ENCODE measurements at regions not wholly inside any gene's neighbourhood (a gene's known extent, or its start where the extent isn't known, plus 50 kb on each side); places are given as distances from the start of the nearest gene placed in this dataset.
"Not testable (repeated sequence)": the region's sequence is repeated elsewhere in the genome, so short reads cannot be mapped to it uniquely, and the experiment has no call there.

DNA sequence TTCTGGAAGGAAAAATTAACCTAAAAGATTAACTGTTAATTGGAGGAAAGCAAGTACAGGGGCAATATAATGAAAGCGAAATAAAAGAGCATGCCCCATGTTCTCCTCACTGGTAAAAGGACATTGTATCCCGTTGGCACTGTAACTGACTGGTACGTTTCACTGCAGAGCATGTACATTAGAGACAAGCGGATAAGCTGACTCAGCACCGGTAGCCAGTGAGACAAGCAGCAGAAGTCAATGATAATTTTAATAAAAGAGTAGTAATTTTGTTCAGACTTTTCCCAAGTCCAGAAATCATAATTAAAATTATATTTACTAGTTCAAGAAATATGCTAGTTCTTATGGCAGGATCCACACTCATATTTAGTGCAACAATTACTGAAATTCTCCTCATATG is 161.5 kb upstream of the VWC2 start (continued):
- TF ChIP-seq, protein P1, sequence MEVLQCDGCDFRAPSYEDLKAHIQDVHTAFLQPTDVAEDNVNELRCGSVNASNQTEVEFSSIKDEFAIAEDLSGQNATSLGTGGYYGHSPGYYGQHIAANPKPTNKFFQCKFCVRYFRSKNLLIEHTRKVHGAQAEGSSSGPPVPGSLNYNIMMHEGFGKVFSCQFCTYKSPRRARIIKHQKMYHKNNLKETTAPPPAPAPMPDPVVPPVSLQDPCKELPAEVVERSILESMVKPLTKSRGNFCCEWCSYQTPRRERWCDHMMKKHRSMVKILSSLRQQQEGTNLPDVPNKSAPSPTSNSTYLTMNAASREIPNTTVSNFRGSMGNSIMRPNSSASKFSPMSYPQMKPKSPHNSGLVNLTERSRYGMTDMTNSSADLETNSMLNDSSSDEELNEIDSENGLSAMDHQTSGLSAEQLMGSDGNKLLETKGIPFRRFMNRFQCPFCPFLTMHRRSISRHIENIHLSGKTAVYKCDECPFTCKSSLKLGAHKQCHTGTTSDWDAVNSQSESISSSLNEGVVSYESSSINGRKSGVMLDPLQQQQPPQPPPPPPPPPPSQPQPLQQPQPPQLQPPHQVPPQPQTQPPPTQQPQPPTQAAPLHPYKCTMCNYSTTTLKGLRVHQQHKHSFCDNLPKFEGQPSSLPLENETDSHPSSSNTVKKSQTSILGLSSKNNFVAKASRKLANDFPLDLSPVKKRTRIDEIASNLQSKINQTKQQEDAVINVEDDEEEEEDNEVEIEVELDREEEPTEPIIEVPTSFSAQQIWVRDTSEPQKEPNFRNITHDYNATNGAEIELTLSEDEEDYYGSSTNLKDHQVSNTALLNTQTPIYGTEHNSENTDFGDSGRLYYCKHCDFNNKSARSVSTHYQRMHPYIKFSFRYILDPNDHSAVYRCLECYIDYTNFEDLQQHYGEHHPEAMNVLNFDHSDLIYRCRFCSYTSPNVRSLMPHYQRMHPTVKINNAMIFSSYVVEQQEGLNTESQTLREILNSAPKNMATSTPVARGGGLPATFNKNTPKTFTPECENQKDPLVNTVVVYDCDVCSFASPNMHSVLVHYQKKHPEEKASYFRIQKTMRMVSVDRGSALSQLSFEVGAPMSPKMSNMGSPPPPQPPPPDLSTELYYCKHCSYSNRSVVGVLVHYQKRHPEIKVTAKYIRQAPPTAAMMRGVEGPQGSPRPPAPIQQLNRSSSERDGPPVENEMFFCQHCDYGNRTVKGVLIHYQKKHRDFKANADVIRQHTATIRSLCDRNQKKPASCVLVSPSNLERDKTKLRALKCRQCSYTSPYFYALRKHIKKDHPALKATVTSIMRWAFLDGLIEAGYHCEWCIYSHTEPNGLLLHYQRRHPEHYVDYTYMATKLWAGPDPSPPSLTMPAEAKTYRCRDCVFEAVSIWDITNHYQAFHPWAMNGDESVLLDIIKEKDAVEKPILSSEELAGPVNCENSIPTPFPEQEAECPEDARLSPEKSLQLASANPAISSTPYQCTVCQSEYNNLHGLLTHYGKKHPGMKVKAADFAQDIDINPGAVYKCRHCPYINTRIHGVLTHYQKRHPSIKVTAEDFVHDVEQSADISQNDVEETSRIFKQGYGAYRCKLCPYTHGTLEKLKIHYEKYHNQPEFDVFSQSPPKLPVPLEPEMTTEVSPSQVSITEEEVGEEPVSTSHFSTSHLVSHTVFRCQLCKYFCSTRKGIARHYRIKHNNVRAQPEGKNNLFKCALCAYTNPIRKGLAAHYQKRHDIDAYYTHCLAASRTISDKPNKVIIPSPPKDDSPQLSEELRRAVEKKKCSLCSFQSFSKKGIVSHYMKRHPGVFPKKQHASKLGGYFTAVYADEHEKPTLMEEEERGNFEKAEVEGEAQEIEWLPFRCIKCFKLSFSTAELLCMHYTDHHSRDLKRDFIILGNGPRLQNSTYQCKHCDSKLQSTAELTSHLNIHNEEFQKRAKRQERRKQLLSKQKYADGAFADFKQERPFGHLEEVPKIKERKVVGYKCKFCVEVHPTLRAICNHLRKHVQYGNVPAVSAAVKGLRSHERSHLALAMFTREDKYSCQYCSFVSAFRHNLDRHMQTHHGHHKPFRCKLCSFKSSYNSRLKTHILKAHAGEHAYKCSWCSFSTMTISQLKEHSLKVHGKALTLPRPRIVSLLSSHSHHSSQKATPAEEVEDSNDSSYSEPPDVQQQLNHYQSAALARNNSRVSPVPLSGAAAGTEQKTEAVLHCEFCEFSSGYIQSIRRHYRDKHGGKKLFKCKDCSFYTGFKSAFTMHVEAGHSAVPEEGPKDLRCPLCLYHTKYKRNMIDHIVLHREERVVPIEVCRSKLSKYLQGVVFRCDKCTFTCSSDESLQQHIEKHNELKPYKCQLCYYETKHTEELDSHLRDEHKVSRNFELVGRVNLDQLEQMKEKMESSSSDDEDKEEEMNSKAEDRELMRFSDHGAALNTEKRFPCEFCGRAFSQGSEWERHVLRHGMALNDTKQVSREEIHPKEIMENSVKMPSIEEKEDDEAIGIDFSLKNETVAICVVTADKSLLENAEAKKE (CRISPR knock-in tag; IDR thresholded peaks at IDR 0.05) = no peak
- TF ChIP-seq NANOG (IDR thresholded peaks at IDR 0.05; ENCODE audit: borderline replicate concordance) = no peak
- TF ChIP-seq POLR2AphosphoS5 (IDR thresholded peaks at IDR 0.05; ENCODE audit: low read depth) = no peak
- no peak for TF ChIP-seq EZH2 (IDR thresholded peaks at IDR 0.05; ENCODE audit: low read depth, unreplicated experiment)

DNA sequence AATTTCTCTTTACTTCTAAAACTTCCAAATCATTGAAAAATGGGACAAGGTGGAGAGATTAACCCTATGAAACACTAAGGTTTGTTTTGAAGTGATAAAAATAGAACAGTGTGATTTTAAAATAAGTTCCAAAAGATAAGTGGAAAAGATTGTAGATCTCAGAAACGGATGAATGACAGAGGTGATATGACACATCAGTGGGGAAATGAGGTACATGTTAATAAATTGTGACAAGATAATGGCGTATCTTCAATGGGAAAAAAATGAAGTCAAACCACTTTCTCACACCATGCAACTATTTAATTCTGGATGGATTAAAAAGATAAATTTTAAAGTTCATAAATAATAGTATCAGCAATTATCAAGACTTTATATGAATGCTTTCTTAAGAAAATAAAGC is 159.7 kb upstream of the VWC2 start:
- H3K4me1 Mint-ChIP-seq = no peaks in the 10 kb centered on the region; the same call in 2 of the 3 replicates
- H3K27me3 Mint-ChIP-seq (ENCODE audit: insufficient read depth, low read depth, poor library complexity) = peaks cover 2% of the 10 kb centered on the region
- H3K27me3 ChIP-seq (ENCODE audit: insufficient read depth) = no peaks in the 10 kb centered on the region
- H3K36me3 Mint-ChIP-seq (ENCODE audit: low read depth) = no peaks in the 10 kb centered on the region
- no peak overlapping the region for H3K27ac ChIP-seq (ENCODE audit: low read depth)
- H3F3A ChIP-seq (replicated peaks; ENCODE audit: low read depth) = no peaks in the 10 kb centered on the region
- H3K4me2 ChIP-seq = no peak overlapping the region
- TF ChIP-seq JUNB (IDR thresholded peaks at IDR 0.05; ENCODE audit: unreplicated experiment) (no peak), ZNF114 (CRISPR knock-in tag; IDR thresholded peaks at IDR 0.05) (no peak), ZNF331 (CRISPR knock-in tag; IDR thresholded peaks at IDR 0.05; ENCODE audit: low read depth) (no peak), NANOG (IDR thresholded peaks at IDR 0.05; ENCODE audit: borderline replicate concordance) (no peak), EZH2 (IDR thresholded peaks at IDR 0.05; ENCODE audit: low read depth, unreplicated experiment) (no peak), POLR2AphosphoS5 (IDR thresholded peaks at IDR 0.05; ENCODE audit: low read depth) (no peak), EZH2phosphoT487 (IDR thresholded peaks at IDR 0.05; ENCODE audit: unreplicated experiment) (no peak)
- TF ChIP-seq, protein P2, sequence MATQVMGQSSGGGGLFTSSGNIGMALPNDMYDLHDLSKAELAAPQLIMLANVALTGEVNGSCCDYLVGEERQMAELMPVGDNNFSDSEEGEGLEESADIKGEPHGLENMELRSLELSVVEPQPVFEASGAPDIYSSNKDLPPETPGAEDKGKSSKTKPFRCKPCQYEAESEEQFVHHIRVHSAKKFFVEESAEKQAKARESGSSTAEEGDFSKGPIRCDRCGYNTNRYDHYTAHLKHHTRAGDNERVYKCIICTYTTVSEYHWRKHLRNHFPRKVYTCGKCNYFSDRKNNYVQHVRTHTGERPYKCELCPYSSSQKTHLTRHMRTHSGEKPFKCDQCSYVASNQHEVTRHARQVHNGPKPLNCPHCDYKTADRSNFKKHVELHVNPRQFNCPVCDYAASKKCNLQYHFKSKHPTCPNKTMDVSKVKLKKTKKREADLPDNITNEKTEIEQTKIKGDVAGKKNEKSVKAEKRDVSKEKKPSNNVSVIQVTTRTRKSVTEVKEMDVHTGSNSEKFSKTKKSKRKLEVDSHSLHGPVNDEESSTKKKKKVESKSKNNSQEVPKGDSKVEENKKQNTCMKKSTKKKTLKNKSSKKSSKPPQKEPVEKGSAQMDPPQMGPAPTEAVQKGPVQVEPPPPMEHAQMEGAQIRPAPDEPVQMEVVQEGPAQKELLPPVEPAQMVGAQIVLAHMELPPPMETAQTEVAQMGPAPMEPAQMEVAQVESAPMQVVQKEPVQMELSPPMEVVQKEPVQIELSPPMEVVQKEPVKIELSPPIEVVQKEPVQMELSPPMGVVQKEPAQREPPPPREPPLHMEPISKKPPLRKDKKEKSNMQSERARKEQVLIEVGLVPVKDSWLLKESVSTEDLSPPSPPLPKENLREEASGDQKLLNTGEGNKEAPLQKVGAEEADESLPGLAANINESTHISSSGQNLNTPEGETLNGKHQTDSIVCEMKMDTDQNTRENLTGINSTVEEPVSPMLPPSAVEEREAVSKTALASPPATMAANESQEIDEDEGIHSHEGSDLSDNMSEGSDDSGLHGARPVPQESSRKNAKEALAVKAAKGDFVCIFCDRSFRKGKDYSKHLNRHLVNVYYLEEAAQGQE (IDR thresholded peaks at IDR 0.05; ENCODE audit: unreplicated experiment) = no peak
- TF ChIP-seq, protein P3, sequence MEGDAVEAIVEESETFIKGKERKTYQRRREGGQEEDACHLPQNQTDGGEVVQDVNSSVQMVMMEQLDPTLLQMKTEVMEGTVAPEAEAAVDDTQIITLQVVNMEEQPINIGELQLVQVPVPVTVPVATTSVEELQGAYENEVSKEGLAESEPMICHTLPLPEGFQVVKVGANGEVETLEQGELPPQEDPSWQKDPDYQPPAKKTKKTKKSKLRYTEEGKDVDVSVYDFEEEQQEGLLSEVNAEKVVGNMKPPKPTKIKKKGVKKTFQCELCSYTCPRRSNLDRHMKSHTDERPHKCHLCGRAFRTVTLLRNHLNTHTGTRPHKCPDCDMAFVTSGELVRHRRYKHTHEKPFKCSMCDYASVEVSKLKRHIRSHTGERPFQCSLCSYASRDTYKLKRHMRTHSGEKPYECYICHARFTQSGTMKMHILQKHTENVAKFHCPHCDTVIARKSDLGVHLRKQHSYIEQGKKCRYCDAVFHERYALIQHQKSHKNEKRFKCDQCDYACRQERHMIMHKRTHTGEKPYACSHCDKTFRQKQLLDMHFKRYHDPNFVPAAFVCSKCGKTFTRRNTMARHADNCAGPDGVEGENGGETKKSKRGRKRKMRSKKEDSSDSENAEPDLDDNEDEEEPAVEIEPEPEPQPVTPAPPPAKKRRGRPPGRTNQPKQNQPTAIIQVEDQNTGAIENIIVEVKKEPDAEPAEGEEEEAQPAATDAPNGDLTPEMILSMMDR (conservative IDR thresholded peaks at IDR 0.05; ENCODE audit: low read depth in 2 of 2) = no peak
- no peak overlapping the region for H3K27ac Mint-ChIP-seq
- DNase-seq (ENCODE audit: low spot score) = no peak
- no peaks in the 10 kb centered on the region for H4K20me1 ChIP-seq (replicated peaks; ENCODE audit: insufficient read depth)
- H2AFZ ChIP-seq = no peak overlapping the region
- ATAC-seq = no peak
- no peaks in the 10 kb centered on the region for H3K79me2 ChIP-seq (replicated peaks; ENCODE audit: insufficient read depth)
- H3K4me3 Mint-ChIP-seq = no peak overlapping the region
- 0 out of 2 replicates have a peak, but pooled peaks cover 6% of the 10 kb centered on the region for H3K4me1 ChIP-seq (ENCODE audit: insufficient read depth)
- peaks cover 8% of the 10 kb centered on the region for H3K9me2 ChIP-seq (ENCODE audit: insufficient read depth)
- H3K4me3 ChIP-seq = no peak overlapping the region
- peaks cover under 1% of the 10 kb centered on the region; the same call in 1 of the 3 replicates for H3K9me3 Mint-ChIP-seq
- H3K36me3 ChIP-seq (ENCODE audit: insufficient read depth) = no peaks in the 10 kb centered on the region

DNA sequence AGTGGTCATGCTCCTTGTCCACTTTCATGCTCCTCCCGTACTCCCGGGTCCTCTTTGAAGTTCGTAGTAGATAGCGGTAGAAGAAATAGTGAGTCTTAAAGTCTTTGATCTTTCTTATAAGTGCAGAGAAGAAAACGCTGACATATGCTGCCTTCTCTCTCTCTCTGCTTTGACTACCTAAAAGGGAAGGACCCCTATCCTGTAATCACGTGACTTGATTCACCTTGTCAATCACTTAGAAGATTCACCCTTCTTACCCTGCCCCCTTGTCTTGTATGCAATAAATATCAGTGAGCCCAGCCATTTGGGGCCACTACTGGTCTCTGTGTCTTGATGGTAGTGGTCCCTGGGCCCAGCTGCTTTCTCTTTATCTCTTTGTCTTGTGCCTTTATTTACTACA is 158.5 kb upstream of the VWC2 start:
- H2AFZ ChIP-seq; DNase-seq (ENCODE audit: low spot score): not testable (repeated sequence)

More for the DNA sequence above, 158.5 kb upstream of the VWC2 start:
- not testable (repeated sequence) for H3K27me3 ChIP-seq (ENCODE audit: insufficient read depth); H3K36me3 Mint-ChIP-seq (ENCODE audit: low read depth); H3K79me2 ChIP-seq (replicated peaks; ENCODE audit: insufficient read depth); H4K20me1 ChIP-seq (replicated peaks; ENCODE audit: insufficient read depth); H3K27ac Mint-ChIP-seq; H3K4me1 Mint-ChIP-seq; H3K27ac ChIP-seq (ENCODE audit: low read depth); H3K9me2 ChIP-seq (ENCODE audit: insufficient read depth); H3K27me3 Mint-ChIP-seq (ENCODE audit: insufficient read depth, low read depth, poor library complexity); H3K4me1 ChIP-seq (ENCODE audit: insufficient read depth); H3K36me3 ChIP-seq (ENCODE audit: insufficient read depth); H3K4me2 ChIP-seq; H3K4me3 ChIP-seq; H3K9me3 Mint-ChIP-seq; ATAC-seq; H3F3A ChIP-seq (replicated peaks; ENCODE audit: low read depth); H3K4me3 Mint-ChIP-seq

Data from GM23338 (cell line).